HG03521 (cell line): ENCODE measurements at regions not wholly inside any gene's neighbourhood (a gene's known extent, or its start where the extent isn't known, plus 50 kb on each side); places are given as distances from the start of the nearest gene placed in this dataset.
A peak's percentile ranks its signal among the peaks of the same experiment; 100 is the strongest.

ENCODE experiments used
- ATAC-seq: cut with Tn5 transposase; IDR thresholded peaks from one replicate; pipeline ENCODE4 v1.9.1; 2021; ENCODE audit warnings: mild to moderate bottlenecking, moderate library complexity; ENCODE audit not compliant: unreplicated experiment

GRCh38 chr5:143569722-143570567 is 166.5 kb upstream of the NR3C1 start:
- no peak for ATAC-seq

GRCh38 chr5:143569213-143569701 is 165.8 kb upstream of the NR3C1 start:
- ATAC-seq = no peak

GRCh38 chr5:143567583-143568504 is 164.4 kb upstream of the NR3C1 start:
- no peak for ATAC-seq

GRCh38 chr5:143566139-143566538 is 162.7 kb upstream of the NR3C1 start:
- no peak for ATAC-seq

GRCh38 chr5:143564417-143564816 is 160.9 kb upstream of the NR3C1 start:
- peak; percentile 97 for ATAC-seq

- no peak for ATAC-seq
These were observed 159.4 kb upstream of the NR3C1 start for GRCh38 chr5:143562935-143563334.

GRCh38 chr5:143561219-143561618 is 157.7 kb upstream of the NR3C1 start:
- ATAC-seq = no peak

GRCh38 chr5:143560378-143560777 is 156.9 kb upstream of the NR3C1 start:
- no peak for ATAC-seq

- no peak for ATAC-seq
These were observed 156.2 kb upstream of the NR3C1 start for GRCh38 chr5:143559586-143560109.

GRCh38 chr5:143558048-143558447 is 154.6 kb upstream of the NR3C1 start:
- ATAC-seq = no peak

- no peak for ATAC-seq
These were observed 153.8 kb upstream of the NR3C1 start for GRCh38 chr5:143557061-143557818.

GRCh38 chr5:143554918-143555477 is 151.5 kb upstream of the NR3C1 start:
- no peak for ATAC-seq

- ATAC-seq = no peak
These were observed 150.8 kb upstream of the NR3C1 start for GRCh38 chr5:143554187-143554717.

GRCh38 chr5:143552680-143553079 is 149.2 kb upstream of the NR3C1 start:
- ATAC-seq = no peak

- ATAC-seq = no peak
These were observed 148.3 kb upstream of the NR3C1 start for GRCh38 chr5:143551820-143552251.

- ATAC-seq = no peak
These were observed 147.6 kb upstream of the NR3C1 start for GRCh38 chr5:143550986-143551630.

- no peak for ATAC-seq
These were observed 143.9 kb upstream of the NR3C1 start for GRCh38 chr5:143547342-143547741.

- no peak for ATAC-seq
These were observed 142.9 kb upstream of the NR3C1 start for GRCh38 chr5:143546394-143546793.

- no peak for ATAC-seq
These were observed 141.1 kb upstream of the NR3C1 start for GRCh38 chr5:143544606-143545005.
